ENCODE measurements at regions not wholly inside any gene's neighbourhood (a gene's known extent, or its start where the extent isn't known, plus 50 kb on each side); places are given as distances from the start of the nearest gene placed in this dataset.
A peak's percentile ranks its signal among the peaks of the same experiment; 100 is the strongest.
"Not testable (repeated sequence)": the region's sequence is repeated elsewhere in the genome, so short reads cannot be mapped to it uniquely, and the experiment has no call there.

- no peak for DNase-seq
These were observed 212.9 kb downstream of the CYP26B1 start for GRCh38 chr2:71934595-71935261.

GRCh38 chr2:71934320-71934593 is 213.4 kb downstream of the CYP26B1 start:
- DNase-seq, result no peak

DNA sequence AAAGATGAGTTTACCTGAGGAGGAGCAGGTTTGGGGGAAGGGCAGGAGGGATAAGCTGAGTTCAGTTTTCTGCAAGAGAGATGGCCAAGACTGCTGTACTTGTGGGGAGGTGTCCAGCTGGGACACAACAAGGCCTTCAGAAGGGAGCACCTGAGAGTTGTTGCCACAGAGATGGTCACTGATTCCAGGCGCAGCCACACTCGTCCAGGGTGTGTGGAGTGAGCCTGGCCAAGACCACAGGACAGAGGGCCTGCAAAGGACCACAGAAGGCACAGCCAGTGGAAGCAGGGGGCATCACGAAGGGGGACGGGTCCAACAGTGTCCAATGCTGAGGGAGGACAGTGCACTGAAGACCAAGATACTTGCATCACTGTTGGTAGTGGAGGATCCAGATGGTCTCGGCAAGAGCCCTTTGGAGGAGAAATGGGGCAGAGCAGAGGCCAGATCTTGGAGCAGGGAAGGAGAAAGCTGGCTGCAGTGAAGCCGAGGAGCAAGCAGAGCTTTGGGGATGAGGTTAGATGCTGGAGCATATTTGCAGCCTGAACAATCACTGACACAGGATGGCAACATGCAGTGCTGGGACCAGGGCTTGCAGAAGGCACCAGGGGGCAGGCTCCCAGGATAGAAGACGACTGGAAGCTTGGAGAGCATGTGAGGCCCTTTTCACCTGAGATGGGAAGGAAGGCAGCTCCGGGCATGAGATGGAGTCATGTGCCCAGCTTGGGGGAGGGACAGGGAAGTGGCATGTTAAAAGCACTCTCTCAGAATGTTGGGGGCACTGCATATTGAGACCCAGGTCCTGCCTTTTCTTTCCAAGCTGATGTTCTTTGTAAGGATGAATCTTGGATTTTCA is 214.0 kb downstream of the CYP26B1 start:
- no peak for DNase-seq

- DNase-seq, result no peak
These were observed 214.7 kb downstream of the CYP26B1 start for GRCh38 chr2:71932780-71933466.

- DNase-seq, result no peak
These were observed 215.5 kb downstream of the CYP26B1 start for GRCh38 chr2:71932037-71932779.

DNA sequence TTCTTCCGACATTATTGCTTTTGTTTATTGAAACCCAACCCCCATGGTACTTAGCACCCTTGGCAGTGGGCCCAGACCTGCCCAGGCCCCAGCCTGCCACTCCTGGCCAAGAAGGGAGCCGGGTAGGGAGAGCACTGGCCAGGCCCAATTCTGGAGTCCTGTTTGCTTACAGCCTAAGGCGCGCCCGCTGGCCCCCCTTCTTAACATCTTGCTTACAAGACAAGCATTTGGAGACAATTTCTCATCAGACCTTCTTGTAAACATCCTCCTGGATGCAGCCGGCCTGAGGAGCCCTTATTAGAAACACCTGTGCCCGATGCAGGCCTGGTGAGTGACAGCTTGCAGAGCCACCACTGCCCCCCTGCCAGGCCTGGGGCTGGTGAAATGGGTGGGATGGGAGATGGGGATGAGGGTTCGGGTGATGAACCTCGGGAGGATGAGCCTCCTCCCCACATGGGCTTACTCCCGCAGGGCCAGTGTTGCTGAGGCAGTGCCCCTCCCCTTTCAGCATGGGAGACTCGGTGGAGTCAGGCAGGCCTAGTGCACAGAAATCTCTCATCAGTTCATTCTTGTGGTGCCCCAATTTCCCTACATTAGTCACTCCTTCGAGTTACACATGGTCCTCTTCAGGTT is 217.5 kb downstream of the CYP26B1 start:
- no peak for DNase-seq

- no peak for DNase-seq
These were observed 218.2 kb downstream of the CYP26B1 start for GRCh38 chr2:71929482-71929772.

- DNase-seq, result no peak
These were observed 218.8 kb downstream of the CYP26B1 start for GRCh38 chr2:71928734-71929481.

DNA sequence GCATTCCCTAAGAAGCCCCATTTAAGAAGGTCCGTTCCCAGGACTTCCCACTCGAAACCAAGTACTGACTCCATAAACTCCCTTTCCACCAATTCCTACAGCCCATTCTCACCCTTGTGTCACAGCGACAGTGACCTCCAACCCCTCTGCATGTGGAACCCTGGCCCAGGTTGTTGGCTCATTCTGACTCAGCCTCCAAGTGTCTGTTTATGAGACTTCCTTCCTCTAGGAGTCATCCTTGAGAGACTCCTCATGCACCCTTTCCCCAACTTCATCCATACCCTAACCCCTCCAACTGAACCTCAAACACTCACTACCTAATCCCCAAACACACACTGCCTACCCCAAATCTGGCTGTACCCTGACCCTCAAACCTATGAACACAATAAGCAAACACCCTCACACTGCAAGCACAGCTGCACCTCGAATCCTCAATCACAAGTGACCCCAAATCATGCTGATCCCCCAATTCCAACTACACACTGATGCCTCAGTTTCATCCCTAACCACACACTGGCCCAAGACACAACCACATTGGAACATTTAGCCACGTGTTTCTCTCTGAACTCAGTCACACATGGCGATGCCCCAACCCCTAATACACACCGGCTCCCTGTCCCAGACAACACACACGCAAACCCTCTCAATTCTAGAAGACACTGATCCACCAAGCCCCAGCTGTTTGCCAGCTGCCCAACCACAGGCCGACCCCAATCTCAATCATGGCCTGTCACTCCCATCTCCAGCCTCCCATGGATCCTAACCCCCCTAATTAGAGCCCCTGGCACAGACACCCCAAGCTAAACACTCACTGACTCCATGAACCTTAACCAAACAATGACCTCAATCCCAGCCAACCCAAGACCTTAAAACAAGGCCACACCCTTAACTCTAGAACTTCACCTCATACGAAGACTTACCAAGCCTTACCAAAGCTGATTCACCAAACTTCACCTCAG is 219.6 kb downstream of the CYP26B1 start:
- DNase-seq, result no peak

DNA sequence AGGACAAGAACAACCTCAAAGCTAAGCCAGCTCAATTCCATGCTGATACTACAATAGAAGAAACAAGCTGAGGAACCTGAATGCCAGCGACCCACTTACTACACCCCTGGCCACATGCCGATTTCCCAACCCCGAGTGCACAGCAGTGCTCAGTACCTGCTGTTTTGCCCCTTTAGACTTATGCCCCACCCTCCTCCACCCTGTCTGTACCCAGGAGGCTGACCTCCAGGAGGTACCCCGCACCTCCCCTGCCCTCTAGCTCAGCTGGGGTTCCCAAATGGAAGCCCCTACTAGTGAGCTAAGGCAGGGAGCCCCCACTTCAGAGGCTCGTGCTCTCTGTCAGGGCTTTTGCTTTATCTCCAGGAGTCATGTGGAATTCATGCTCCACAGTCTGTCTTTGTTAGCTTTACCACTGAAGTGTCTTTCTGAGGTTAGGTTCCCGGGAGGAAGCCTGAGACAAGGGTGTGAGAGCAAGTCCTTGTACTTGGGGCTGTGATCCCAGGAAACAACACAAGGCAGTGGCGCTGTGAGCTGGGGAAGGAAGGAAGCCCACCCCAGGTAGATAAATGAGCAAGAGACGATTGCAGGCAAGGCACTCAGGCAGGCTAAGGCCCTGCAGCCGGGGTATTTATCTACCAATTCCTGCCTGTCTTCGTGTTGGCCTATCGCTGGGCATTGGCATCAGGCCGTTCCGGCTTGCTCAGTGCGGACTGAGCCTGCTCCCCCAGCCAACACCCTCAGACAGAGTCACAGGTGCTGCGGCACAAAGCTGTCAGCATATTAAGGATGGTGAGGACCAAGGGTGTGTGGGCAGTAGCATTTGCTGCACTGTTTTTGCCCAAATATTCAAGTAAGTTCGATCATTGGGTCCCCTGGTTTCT is 220.5 kb downstream of the CYP26B1 start:
- no peak for DNase-seq

GRCh38 chr2:71926089-71926447 is 221.6 kb downstream of the CYP26B1 start:
- DNase-seq, result no peak

DNA sequence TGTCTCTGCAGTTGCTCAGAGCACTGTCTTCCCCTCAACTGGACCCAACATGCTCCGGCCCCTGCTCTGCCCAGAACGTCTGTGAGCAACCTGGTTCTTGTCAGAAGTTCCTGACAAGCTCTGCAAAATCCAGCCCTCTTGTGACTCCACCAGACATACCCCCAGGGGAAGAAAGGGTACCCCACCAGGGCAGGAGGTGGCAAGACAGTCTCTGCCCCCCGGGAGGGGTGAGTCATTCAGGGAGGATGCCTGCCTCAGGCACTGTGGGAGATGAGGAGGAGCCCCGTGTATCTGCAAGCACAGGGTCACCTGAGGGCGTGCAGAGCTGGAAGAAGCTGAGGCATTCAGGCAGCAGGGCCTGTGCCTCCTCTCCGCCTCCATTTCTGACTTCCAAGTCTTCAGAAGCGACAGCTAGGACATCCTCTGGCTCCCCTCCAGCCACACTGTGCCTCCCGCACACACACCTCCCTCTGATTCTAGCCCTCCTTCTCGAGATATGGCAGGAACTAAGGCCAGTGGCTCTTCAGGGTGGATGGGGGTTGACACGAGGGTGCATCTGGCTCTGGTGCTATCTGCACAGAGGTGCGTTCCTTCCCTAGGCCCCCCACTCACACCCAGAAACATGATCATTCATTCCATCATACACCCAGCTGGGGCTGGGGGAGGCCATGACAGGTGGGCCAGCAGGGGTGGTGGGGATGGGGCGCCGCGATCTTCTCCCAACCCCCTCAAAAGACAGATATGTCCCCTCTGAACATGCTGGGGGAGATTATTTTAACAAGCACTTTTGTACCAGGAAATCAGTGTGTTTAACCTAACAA is 222.2 kb downstream of the CYP26B1 start:
- no peak for DNase-seq

DNA sequence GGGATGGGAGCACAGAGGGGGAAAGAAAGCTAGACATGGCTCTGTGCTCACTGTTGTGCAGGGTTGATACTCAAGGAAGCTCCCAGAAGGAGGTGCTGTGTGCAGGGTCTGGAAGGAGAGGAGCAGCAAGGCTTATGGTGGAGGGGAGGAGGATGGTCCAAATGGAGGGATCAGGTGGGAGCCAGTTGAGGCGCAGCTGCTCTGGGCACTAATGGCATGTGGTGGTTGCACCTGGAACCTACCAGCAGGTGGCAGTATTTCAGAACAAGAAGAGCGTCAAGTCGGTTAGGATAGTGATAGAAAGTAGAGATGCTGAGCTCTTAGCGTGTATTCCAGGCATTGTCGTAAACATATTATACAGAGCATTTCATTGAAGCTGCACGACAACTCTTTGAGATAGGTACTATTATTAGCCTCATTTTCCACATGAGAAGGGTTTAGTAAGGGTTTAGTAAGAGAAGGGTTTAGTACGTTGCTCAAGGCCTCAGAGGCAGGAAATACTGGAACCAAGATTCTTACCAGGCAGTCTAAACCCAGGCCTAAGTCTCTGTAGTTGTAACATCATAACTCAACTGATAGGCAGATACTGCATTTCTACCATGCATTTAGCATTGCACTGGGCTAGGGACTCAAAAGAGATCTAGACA is 223.7 kb downstream of the CYP26B1 start:
- peak in 1 of 2 experiments; percentile 11 for DNase-seq

DNA sequence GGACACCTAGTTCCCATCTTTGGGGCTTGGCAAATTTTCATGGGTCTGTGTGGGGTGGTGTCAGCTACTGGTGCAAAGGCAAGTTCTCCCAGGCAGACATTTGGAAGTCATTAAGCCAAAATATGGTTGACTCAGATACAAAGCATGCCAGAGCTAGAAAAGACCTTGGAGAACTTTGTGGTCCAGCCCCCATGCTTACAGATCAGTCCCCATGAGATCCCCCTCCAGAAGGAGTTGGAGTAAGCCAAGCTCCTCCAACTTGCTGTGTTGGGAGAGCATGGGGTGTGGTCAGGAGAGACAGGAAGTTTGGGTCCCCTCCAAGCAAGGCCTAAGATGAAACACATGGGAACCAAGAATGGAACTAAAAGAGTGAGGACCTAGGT is 224.5 kb downstream of the CYP26B1 start:
- DNase-seq, result no peak

DNA sequence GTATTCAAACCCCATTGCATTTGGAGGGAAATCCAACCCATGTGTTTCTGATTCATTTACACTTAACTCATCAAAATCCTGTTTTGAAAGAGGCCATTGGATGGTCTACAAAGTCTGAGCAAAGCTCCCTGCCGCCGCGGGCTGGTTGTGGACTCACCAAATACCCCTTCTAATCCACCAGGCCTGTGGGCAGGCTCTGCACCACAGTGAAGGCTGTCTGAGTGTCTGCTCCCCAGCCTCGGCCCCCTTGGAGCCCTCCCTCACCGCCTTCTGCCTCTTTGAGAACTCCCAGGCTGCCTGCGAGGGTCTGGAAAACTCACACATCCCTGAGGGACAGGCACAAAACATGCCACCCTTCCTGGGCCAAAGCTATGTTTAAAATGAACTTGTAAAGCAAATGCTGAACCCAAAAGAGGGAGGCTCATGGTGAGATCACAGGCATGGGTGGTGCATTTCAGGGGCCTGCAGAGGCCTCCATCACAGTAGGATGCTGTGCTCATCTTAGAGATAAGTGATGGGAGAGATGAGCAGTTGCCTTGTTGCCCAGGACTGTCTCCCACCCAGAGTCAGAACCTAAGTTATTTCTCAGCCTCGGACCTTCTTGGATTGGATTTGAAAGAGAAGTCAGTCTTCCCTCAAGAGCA is 225.0 kb downstream of the CYP26B1 start:
- no peak for DNase-seq

GRCh38 chr2:71922091-71922490 is 225.6 kb downstream of the CYP26B1 start:
- no peak for DNase-seq

DNA sequence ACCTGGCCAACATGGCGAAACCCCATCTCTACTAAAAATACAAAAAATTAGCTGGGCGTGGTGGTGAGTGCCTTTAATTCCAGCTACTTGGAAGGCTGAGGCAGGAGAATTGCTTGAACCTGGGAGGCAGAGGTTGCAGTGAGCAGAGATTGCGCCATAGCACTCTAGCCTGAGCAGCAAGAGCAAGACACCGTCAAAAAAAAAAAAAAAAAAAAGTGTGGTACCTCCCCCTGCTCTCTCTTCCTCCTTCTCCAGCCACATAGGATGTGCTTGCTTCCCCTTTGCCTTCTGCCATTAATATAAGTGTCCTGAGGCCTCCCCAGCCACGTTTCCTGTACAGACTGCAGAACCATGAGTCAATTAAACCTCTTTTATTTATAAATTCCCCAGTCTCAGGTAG is 226.8 kb downstream of the CYP26B1 start:
- DNase-seq, result not testable (repeated sequence)

GRCh38 chr2:71919708-71920107 is 228.0 kb downstream of the CYP26B1 start:
- no peak for DNase-seq

All from cerebellar nuclear complex (tissue), 1 donor.